ENCODE measurements at regions not wholly inside any gene's neighbourhood (a gene's known extent, or its start where the extent isn't known, plus 50 kb on each side); places are given as distances from the start of the nearest gene placed in this dataset.

GRCh38 chr5:144084971-144085370 lies 85.5 kb downstream of the YIPF5 start:
- TF ChIP-seq CTCF (conservative IDR thresholded peaks at IDR 0.05; ENCODE audit: low read depth, low read length) (no peak), EZH2 (IDR thresholded peaks at IDR 0.05; ENCODE audit: borderline replicate concordance, low read depth, low read length, poor library complexity, severe bottlenecking) (no peak)
